GM12892 (cell line): ENCODE measurements at regions not wholly inside any gene's neighbourhood (a gene's known extent, or its start where the extent isn't known, plus 50 kb on each side); places are given as distances from the start of the nearest gene placed in this dataset.

ENCODE experiments used
- POLR2A ChIP-seq: IDR thresholded peaks from 2 replicates; pipeline ENCODE4 v1.6.1; 2011; ENCODE audit warnings: low read depth, low read length, control low read depth
- POLR2AphosphoS5 ChIP-seq: IDR thresholded peaks from 2 replicates; pipeline ENCODE4 v1.6.1; 2011; ENCODE audit warnings: low read depth, low read length, control low read depth
- TAF1 ChIP-seq: IDR thresholded peaks from 2 replicates; pipeline ENCODE4 v1.6.1; 2011; ENCODE audit warnings: low read depth, mild to moderate bottlenecking, control low read depth, low read length, borderline replicate concordance

GRCh38 chr5:39533749-39534148 lies 109.0 kb upstream of the DAB2 start:
- TF ChIP-seq TAF1 (no peak), POLR2A (no peak), POLR2AphosphoS5 (no peak)
